Astrocyte of the hippocampus (primary cell): ENCODE measurements at regions not wholly inside any gene's neighbourhood (a gene's known extent, or its start where the extent isn't known, plus 50 kb on each side); places are given as distances from the start of the nearest gene placed in this dataset.

Experiments used
- DNase-seq: peaks from one replicate; pipeline ENCODE4 v3.0.0; 2011; ENCODE audit warnings: low read depth, low spot score

DNA sequence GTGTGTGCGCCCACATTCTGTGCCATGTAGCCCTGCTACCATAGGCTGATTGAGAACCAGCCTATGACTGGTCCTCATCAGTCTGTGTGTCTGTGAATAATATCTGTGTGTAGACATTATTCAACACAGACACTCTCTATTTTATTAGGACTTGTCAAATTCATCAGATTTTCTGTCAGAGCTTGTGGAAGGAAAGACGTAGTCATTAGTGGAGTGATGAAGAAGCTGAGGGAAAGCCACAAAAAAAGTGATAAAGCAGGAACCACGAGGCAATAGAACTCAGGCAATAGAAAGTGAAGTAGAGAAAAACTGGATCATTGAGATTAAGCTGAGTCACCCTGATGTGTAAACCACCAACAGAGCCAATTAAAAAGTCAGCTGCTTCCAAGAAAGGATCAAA lies 122.2 kb upstream of the MARCKS start:
- DNase-seq: peak; percentile 49

DNA sequence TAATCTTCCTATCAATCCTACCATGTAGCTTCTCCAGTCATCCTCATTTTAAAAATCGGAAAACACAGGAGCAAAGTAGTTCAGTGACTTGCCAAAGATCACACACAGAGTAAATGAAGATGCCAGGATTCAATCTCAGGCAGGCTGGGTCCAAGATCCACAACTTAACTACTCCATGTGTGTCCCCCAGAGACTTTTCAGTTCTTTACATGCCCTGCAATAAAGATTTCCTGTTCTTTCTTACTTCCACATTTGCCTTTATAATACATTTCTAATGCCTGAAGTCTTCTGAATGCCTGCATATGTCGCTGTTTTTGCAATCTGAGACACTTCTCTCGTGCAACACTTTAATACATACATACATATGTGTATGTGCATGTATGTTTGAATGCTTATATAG lies 121.7 kb upstream of the MARCKS start:
- DNase-seq: no peak

DNA sequence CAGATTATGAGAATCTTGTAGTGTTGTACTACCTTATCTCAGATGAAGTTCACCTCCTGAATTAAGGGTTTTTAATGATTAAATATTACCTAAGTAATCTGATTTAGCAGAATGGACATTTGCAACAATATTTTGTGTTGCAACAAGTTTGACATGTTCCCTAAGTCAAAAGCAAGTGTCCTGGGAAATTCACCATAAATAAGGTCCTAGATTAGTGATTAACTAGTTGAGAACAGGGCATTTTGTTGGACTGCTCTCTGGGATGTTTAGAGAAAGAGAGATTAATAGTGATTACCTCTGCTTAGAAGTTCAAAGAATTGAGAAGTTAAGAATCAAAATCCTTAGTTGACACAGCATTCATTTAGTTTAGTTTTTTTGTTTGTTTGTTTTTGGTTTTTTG lies 120.2 kb upstream of the MARCKS start:
- DNase-seq: no peak

DNA sequence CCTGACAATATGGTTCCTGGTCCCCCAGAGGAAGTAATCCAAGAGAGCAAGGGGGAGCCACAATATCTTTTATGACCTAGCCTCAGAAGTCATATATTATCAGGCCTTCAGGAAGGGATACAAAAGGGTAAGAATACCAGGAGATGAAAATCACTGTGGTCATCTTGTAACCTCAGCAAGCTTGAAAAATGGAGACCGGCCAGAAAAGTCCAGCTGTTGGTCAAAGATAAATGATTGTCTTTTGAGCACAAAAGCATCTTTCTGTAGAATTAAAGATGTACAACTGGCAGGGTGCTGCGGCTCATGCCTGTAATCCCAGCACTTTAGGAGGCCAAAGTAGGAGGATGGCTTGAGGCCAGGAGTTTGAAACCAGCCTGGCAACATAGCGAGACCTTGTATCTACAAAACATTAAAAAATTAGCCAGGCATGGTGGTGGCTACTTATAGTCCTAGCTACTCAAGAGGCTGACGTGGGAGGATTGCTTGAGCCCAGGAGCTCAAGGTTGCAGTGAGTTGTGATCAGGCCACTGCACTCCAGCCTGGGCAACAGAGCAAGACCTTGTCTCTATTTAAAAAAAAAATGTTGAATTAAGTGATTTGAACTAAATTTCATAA lies 118.0 kb upstream of the MARCKS start:
- DNase-seq: no peak

DNA sequence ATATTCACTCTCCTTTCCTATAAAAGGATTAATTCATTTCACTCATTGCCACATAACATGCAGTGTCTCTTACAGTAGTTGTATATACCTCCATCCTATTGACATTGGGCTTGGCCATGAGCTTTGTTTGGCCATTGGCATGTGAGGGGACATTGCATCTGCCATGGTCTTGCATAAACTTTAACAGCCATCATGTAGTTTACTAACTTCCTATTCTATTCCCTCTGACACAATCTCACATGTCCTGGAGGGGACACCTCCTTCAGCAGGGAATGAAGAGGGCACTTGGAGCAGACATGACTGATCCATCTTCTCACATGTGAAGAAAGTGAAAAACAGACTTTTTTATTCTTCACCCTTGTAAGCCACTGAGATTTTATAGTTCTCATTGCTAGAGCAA lies 115.5 kb upstream of the MARCKS start:
- DNase-seq: no peak

DNA sequence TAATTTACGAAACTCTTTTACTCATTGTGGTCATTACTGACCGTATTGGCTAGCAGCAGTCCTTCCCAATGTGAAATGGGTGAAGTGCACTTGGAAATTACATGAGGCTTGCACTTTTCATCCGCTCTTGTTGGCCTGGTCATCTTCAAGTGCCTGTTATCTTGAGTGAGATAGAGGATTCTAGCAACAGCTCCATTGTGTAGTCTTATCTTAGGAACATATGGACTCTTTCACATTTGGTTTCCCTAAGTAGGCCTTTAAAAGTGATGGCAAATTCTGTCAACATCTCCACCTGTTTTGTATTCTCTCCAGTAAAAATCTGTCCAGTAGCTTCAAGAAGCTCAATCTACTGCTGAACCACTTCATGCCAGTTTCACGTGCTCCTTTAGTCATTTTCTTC lies 114.8 kb upstream of the MARCKS start:
- DNase-seq: no peak

DNA sequence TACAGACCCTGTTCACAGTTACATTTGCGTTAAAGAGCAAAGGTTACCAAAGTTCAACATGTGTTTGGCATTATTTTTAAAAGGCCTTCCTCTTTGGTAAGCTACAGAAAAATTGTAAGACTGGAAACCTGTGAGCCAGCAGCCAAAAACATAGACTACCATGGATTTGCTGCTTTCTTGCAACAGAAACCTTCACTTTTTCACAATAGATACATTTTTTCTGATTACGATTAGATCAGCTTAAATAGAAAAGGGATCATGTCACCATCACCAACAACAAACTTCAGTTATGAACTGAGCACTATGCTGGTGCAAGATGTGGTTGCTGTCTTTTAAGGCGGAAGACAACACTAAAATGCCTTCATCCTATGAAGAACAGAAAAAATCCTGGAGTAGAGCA lies 112.3 kb upstream of the MARCKS start:
- DNase-seq: no peak

DNA sequence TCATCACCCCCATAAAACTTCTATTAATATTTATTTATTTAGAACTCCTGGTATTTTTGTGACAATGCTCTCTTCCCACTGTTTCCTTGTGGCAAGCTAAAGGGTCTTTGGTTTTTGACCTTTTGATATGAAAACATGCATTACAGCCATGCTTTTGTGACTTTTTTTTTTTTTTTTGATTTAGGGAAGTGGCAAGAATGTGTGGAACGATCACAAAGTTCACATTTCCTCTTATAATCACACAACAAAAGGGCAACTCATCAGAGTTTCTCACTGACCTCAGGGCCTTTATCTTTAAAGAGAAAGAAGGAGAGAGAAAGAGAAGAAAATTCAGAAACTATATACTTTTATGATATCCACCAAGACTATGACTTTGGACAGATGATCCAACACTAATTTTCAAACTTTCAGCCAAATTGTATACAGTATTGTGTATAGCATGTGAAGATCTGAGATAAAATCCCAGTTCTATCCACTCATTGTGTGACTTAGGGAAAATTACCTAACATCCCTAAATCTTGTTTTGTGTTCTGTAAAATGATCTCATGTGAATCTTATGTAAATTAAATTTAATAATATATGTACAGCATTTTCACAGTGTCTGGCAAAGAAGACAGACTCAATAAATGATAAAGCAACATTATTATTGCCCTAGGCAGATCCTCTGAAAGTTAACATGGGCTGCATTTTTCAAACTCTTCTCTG lies 106.8 kb upstream of the MARCKS start:
- DNase-seq: no peak

DNA sequence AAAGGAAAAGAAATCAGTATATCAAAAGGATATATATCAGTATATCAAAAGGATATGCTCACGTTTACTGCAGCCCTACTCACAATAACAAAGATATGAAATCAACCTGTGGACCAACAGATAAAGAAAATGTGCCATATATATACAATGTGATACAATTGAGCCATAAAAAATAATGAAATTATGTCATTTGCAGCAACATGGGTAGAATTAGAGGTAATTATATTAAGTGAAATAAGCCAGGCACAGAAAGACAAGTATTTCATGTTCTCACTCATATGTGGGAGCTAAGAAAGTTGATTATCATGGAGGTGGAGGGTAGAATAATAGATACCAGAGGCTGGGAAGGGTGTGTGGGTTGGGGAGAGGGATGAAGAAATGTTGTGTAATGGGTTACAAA lies 102.9 kb upstream of the MARCKS start:
- no peak for DNase-seq

DNA sequence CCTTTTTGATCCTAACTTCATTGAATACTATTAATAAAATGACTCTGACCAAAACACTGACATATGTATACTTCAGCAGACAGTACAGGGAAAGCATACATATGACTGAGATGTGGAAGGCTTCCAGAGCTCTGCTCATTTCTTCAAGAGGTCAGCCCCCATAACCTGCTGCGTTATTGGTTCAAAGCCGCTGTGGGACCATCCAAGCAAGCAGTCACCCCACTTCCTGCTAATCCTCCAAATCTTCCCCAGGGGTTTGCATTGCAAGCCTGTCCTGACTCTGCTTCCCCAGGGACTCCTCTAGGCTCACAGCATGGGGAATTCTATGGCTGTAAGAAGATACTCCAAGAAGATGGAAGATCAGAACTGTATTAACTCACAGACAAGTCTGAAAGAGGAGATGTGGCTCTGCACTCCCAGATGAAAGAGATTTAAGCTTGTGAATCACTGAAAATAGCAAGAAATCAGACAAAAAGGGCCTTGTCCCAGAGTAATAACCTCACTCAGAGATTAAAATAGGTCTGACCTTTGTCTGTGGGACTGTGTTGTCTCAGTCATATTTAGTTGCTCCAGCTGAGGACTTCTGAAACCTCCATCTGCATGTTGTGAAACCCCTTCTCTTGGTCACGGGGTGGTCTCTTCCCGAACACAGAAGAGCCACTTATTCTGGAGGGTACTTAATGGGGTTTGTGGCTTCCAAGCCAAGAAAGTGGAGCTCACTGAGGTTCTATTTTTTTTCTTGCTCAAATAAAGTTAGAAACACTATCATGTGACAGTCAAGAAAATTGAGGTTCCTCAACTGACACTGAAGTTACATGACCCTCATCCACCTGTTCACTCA lies 101.5 kb upstream of the MARCKS start:
- no peak for DNase-seq

DNA sequence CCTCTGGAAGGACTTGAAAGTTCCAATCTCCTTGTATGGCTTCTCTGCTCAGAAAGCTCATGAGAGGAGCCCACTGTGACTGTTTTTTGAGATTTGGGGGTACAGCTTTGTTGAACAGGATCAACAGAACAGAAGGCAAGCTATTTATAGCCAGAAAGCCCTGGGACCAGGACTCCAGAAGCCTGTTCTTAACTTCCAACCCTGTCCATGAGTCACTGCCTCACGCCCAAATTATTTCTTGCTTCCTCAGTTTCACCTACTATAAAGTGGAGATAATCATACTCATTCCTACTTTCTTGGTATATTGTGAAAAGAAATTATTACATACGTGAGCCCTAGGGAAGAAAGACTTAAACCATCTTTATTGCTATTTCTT lies 100.9 kb upstream of the MARCKS start:
- DNase-seq: no peak

DNA sequence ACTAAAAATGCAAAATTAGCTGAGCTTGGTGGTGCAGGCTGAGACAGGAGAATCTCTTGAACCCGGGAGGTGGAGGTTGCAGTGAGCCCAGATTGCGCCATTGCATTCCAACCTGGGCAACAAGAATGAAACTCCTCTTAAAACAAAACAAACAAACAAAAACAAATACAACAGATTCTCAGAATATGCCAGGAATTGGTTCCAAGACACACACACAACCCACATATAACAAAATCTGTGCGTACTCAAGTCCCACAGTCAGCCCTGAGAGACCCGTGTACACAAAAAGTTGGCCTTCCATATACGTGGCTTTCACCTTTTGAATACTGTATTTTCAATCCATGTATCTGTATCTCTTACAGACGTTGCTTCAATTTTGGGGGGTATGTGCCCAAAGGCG lies 98.9 kb upstream of the MARCKS start:
- DNase-seq: no peak

DNA sequence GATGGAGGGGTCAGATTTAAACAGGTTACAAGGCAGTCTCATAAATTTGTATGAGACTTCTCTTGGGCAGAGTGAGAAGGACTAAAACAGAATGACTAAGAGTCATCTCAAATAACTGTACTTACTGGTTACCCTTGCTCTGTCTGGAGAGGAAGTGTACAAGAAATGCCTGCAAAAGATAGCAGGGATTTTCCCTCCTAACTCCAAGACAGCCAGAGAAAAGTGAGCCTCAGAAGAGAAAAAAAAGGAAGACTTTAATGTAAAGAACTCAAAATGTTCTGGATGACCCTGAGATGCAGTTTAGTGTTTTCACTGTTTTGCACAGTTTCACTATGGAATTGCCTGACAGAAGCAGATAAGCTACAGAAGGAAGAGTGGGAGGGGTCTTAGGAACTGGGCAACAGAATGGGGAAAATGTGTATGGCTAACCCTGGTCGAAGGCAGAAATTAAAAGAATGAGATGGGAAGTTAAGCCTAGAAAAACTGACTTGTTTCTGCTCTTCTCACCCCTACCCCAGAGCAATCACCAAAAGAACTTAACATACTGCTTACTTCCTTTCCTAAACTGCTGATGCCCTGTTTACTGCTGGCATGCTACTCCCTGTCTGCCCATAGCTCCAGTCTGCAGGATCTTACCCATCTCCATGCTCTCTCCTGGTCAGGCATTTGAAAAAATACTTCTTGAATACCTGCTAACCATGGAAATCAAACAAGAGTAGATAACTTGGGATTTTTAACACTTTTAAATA lies 98.1 kb upstream of the MARCKS start:
- DNase-seq: no peak

DNA sequence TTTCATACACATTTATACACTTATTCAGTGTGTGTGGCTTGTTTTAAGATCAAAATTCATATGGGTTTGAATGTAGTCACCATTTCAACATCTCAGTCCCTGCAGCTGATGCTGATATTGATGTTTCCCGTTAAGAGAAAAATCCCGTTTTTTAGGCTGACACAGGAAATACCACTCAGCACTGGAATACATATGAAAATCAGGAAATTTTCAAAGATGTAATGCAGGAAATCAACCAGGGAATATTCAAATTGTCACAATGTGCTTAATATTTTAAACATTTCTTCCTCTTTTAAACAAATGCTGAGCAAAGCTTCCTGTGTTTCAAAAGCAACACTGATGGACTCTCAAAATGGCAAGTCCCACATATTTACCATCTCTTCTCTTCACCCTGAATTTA lies 94.5 kb upstream of the MARCKS start:
- DNase-seq: no peak

DNA sequence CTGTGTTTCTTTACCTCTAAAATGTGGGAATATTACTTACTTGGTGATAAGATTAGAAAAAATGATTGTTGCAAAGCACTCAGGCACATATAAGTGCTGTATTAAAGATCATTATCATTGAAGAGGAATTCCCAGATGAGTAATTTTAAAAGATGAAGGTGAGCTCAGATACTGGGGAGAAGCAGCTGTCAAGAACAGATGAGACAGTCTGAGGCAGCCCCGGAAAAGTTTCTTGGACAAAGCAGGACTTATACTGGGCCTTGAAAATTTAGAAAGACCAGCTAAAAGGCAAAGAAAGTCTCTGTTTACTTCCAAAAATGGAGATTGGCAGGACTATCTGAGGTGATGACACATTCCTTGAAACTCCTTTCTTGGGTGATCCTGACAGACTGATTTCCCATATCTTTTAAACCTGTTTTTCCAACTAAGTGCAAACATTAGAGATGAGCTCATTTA lies 93.8 kb upstream of the MARCKS start:
- DNase-seq: no peak

DNA sequence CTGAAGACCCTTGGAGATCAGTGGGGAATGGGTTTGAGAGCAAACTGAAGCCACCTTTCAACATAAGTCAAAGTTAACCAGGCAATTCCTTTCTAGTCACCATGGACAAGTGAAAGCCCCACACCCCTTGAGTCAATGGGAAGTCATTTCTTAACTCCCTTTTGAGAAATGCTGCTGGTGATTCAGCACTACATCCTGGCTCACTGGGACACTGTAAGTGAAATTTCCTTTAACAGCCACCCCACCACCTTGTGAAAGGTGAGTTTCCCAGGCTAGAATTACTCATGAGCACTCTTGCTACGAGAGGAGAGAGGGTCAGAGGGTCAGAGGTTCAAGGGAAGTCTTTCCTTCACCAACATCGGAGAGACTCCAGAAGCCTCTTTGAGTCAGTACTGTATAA lies 93.3 kb upstream of the MARCKS start:
- DNase-seq: peak; percentile 29

DNA sequence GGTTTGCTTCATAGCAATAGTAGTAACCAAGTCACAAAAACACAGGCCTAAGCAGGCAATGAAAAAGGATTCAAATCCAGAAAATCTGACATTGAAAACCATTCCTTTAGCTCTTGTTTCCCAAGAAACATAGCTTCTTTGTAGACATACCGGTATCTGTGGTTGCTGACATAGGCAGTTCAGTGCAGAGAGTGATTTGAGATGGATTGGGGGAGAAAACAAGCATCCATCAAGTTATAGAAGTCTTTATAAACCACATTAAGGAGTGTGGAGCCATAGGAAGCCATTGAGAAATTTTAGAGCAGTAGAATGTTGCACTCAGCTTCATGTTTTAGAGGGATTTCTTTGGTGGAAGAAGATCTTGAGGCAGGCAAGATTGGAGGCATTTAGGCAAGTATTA lies 91.2 kb upstream of the MARCKS start:
- no peak for DNase-seq

DNA sequence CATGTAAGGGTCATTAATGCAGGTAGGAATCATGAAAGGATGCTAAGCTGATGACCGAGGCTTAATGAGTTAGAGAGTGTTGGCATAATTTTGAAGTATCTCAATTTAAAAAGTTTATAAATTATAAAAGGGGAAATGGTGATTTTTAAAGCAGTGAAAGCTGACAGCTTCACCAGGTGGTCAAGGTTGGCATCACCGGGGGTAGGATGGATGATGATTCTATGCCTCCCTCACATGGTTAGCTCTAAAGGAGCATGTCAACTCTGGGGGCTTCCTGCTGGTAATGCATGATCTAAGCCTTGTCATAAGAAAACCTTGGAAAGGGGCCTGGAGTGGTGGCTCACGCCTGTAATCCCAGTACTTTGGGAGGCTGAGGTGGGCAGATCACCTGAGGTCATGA lies 89.2 kb upstream of the MARCKS start:
- DNase-seq: no peak

DNA sequence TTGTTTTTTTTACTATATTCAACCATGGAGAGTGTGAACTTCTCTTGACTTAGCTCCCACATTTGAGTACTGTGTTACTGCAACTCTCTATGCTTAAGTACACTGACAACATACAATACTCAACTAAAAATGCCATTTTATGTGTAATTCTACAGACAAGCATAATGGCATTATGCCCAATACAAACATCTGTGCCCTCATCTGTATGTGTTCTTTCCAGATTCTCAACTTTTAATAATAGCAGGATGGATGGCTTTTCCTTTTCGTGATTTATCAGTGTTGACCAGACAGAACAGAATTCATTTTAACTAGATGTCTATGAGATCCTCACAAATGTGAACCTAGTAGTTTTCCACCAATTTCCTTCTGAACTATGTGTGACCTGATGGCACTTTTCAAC lies 84.2 kb upstream of the MARCKS start:
- no peak for DNase-seq

DNA sequence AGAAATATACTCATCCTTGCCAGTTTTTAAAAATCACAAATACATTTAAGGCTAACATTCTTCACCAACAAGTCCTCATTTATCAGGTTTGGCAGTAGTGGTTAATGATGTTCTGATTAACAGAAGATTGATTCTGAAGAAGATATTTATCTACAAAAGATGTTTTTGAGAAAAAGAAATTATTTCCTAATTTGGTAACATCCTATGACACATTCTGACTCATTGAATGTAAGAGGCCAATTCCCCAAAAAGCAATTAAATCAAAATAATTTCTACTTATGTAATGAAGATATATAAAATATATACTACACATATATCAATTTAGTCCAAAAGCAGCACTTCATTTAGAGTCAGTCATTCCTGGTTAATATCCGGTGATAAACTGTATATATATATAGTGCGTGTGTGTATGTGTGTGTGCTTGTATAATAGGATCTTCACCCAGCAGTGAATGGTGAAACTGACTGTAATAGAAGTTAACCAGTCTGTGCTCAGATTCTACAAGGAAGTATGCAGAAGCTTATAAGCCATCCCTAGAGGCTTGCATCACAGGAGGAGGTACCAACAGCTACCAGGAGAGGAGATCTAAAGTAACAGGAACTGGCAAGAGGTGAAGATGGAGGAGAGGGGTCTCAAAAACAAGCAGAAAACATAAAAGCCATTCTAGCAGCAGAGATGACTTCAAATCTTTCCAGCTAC lies 82.9 kb upstream of the MARCKS start:
- DNase-seq: peak; percentile 4

DNA sequence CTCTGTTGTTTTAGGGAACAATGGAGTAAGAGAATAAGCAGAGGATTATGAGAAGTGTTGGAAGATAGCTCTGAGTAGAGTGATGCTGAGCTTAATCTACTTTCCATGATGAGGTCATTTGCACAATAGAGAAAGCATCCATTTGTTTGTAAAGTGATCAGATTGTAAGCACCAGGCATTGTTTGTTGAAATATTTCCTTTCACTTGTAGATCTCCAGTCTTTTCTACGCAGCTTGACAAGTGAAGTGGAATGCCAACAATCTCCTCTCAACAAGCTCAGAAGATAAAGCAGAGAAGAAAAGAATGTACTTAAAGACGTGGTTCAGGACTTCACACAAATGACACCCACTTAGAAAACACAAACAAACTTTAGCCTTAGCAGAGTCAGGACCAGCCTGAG lies 80.1 kb upstream of the MARCKS start:
- DNase-seq: peak; percentile 28

DNA sequence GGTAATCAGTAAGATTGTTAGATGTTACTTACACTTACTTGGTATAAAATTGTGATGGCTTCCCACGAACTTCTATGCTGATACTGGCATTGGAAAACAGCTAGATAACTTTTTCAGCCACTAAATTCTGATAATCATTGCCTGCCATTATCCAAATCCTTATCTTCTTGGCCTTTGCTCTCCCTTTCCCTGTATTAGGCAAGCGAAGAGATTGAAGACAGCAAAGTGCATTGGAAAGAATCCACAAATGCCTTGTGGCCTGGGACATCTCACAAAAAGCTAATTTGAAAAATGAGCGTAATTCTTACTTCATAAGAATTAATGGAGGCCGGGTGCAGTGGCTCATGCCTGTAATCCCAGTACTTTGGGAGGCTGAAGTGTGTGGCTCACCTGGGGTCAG lies 79.5 kb upstream of the MARCKS start:
- DNase-seq: no peak
